Right lobe of liver (tissue), 6 donors: ENCODE measurements at regions not wholly inside any gene's neighbourhood (a gene's known extent, or its start where the extent isn't known, plus 50 kb on each side); places are given as distances from the start of the nearest gene placed in this dataset.

Experiments used
- ATAC-seq, 4 donors: fragments of 200-7000 bp; cut with Tn5 transposase; one replicate each; pipeline ENCODE4 v1.9.1; 2020; ENCODE audit warnings: mild to moderate bottlenecking in 4 of 4, moderate library complexity in 4 of 4
- DNase-seq, 3 donors: peaks; one replicate each; pipeline ENCODE4 v3.0.0-alpha.2; 2020
- H3K27ac ChIP-seq, 3 donors: fragments of 200-600 bp; one replicate each; pipeline ENCODE4 v1.8.0; 2022
- H3K27me3 ChIP-seq, 2 donors: fragments of 200-600 bp; one replicate each; pipeline ENCODE4 v1.8.0; 2022
- H3K36me3 ChIP-seq, 4 donors: fragments of 200-600 bp; sonication (generic) in 1 of 4; one replicate each; pipeline versions ENCODE4 v1.5.1 to v1.8.0; 2017 to 2022; ENCODE audit warnings: control low read depth in 1 of 4
- H3K4me1 ChIP-seq, 4 donors: fragments of 200-600 bp; sonication (generic) in 1 of 4; one replicate each; pipeline versions ENCODE4 v1.5.1 to v1.8.0; 2017 to 2022; ENCODE audit warnings: control low read depth in 1 of 4
- H3K4me3 ChIP-seq, 3 donors: fragments of 200-600 bp; one replicate each; pipeline ENCODE4 v1.8.0; 2022
- H3K9me3 ChIP-seq, 4 donors: fragments of 200-600 bp; sonication (generic) in 1 of 4; one replicate each; pipeline versions ENCODE4 v1.5.1 to v1.8.0; 2017 to 2022; ENCODE audit warnings: control low read depth in 1 of 4
- CTCF ChIP-seq, 4 donors: fragments of 200-600 bp in 3 of 4; fragments of 450-650 bp in 1 of 4; IDR thresholded peaks; one replicate each; pipeline versions ENCODE4 v1.5.1 to v1.8.0; 2016 to 2022; ENCODE audit warnings: antibody characterized with exemption in 4 of 4, mild to moderate bottlenecking in 2 of 4
- POLR2A ChIP-seq: fragments of 450-650 bp; IDR thresholded peaks from one replicate; pipeline ENCODE4 v1.6.1; 2017; ENCODE audit warnings: antibody characterized with exemption, mild to moderate bottlenecking
- WGBS: methylation state at CpG from one replicate; pipeline ENCODE4 v1.1.6; 2018; ENCODE audit warnings: low coverage, low lambda C conversion rate; ENCODE audit not compliant: insufficient coverage; ENCODE audit errors: missing lambda C conversion rate; 5-methylcytosine and 5-hydroxymethylcytosine counted together
- intact Hi-C, 2 donors: fragments of 100-400 bp; cut with DNase I; formaldehyde crosslinking; loops; one replicate each; pipeline versions ENCODE4 v1.11.2 to v1.14.1; 2022
- donor health status: DM: no; HTN: yes; CAD: no.
- donor health status: DM: no; HTN: no; CAD: no.
- donor health status: DM: no; HTN: no; CAD: no.
- donor health status: DM: no; HTN: yes; CAD: no.
- donor health status: DM: no; HTN: yes; CAD: no.

- TF ChIP-seq CTCF (IDR thresholded peaks at IDR 0.05) (no peak), POLR2A (no peak)
- Histone ChIP-seq H3K4me1 (no peaks in the 10 kb centered on the region), H3K9me3 (no peaks in the 10 kb centered on the region), H3K4me3 (no peak overlapping the region), H3K36me3 (no peaks in the 10 kb centered on the region), H3K27me3 (no peaks in the 10 kb centered on the region), H3K27ac (no peak overlapping the region)
- DNase-seq (no peak), ATAC-seq (no peak)
- WGBS: 35% methylated on average over 1 of the region's 1 CpG
- intact Hi-C loops: no loop called here
Observed at GRCh38 chr3:182438398-182438797, 354.9 kb upstream of the ATP11B start.

- no peak for DNase-seq
Observed at GRCh38 chr3:182440101-182440500, 353.2 kb upstream of the ATP11B start.

GRCh38 chr3:182445576-182445975 is 347.7 kb upstream of the ATP11B start:
- intact Hi-C loops: no loop called here
- WGBS: 42% methylated on average over 3 of the region's 5 CpGs
- TF ChIP-seq POLR2A (no peak), CTCF (IDR thresholded peaks at IDR 0.05) (no peak)
- no peaks in the 10 kb centered on the region for H3K4me1 ChIP-seq
- H3K36me3 ChIP-seq: no peaks in the 10 kb centered on the region
- no peak overlapping the region for H3K4me3 ChIP-seq
- DNase-seq (no peak), ATAC-seq (peak in 1 of 4 donors; percentile 24)
- H3K27ac ChIP-seq: no peak overlapping the region
- no peaks in the 10 kb centered on the region for H3K9me3 ChIP-seq
- no peaks in the 10 kb centered on the region for H3K27me3 ChIP-seq

More at GRCh38 chr3:182440101-182440500, 353.2 kb upstream of the ATP11B start:
- no peak overlapping the region for H3K27ac ChIP-seq
- TF ChIP-seq CTCF (IDR thresholded peaks at IDR 0.05) (no peak), POLR2A (no peak)
- intact Hi-C loops: no loop called here
- H3K4me1 ChIP-seq: no peaks in the 10 kb centered on the region
- no peak overlapping the region for H3K4me3 ChIP-seq
- no peak for ATAC-seq
- no peaks in the 10 kb centered on the region for H3K27me3 ChIP-seq
- H3K9me3 ChIP-seq: no peaks in the 10 kb centered on the region
- no peaks in the 10 kb centered on the region for H3K36me3 ChIP-seq

GRCh38 chr3:182450942-182451787 is 342.1 kb upstream of the ATP11B start:
- Histone ChIP-seq H3K27ac (no peak overlapping the region), H3K4me1 (no peaks in the 10 kb centered on the region), H3K4me3 (no peak overlapping the region), H3K9me3 (no peaks in the 10 kb centered on the region), H3K36me3 (no peaks in the 10 kb centered on the region), H3K27me3 (no peaks in the 10 kb centered on the region)
- ATAC-seq (no peak), DNase-seq (no peak)
- intact Hi-C loops: no loop called here
- no peak for TF ChIP-seq POLR2A
- no peak for TF ChIP-seq CTCF (IDR thresholded peaks at IDR 0.05)
- 59% methylated on average over 4 of the region's 6 CpGs for WGBS
